Stimulated activated CD4-positive, alpha-beta T cell treated with anti-CD3 and anti-CD28 coated beads, Interleukin-2, amount 100 ng/mL, for 4 hours (primary cell): ENCODE measurements at regions not wholly inside any gene's neighbourhood (a gene's known extent, or its start where the extent isn't known, plus 50 kb on each side); places are given as distances from the start of the nearest gene placed in this dataset.
"Not testable (repeated sequence)": the region's sequence is repeated elsewhere in the genome, so short reads cannot be mapped to it uniquely, and the experiment has no call there.

Experiments
- DNase-seq: peaks from one replicate; pipeline ENCODE4 v3.0.0-alpha.2; 2020; ENCODE audit warnings: low read depth

DNA sequence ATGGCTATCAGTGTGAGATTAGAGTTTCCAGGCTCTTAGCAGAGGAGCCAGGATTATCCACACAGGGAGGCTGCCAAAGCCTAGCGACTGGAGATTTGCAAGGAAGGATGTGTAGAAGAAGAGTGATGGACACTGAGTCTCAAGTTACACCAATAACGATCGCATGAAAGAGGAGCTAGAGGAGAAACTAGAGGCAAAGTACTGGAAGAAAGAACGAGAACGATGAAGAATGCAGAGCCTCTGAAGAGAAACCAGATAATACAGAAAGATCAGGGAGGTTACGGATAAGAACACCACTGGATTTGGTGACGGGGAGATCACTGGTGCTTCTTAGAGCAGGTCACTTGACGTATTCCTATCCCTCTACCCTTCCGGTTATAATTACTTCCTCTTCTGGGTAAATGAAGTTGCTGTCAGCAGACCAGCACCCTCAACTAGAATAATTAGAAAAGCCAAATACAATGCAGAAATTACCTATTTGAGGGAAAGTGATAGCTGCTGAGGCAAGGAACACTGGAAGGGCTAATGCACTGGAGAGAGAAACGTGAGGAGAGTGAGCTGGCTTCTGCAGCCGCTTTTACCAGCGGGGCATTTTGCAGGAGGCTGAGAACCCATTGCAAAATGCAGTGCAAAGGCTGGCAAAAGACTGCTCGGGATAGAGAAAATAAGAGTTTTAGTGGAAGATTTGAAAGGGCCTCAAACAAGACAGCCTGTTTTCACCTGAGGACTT, 93.1 kb upstream of the HIF1A start:
- DNase-seq = no peak

DNA sequence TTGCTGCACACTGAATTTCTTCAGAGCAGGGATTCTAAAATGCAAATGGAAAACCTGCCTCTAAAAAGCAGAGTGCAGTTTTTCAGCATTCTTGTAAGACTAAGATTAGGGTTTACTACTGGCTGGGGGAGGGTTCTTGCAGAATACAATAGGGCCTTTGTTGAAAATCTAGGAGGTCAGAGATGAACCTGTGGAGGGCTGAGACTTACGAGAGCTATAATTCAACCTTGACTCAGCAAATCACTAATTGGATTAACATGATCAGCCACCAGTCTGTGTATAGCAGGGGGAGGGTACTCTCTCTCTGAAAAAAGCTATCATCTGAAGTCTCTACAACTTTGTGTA, 92.6 kb upstream of the HIF1A start:
- DNase-seq = no peak

DNA sequence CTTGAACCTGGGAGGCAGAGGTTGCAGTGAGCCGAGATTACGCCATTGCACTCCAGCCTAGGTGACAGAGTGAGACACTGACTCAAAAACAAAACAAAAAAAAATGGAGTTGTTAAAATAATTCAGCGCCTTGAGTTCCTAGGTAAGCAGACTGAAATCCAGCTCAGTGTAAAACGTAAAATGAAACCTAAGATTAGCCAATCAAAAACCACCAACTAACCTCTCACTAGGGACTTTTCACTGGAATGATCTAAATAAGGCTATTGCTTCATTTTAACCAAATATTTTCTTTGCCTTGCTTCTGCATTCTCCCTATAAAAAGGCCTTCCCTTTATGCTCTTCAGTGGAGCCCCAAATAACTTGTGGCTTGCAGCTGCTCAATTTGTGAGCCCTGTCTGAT, 91.6 kb upstream of the HIF1A start:
- no peak for DNase-seq

DNA sequence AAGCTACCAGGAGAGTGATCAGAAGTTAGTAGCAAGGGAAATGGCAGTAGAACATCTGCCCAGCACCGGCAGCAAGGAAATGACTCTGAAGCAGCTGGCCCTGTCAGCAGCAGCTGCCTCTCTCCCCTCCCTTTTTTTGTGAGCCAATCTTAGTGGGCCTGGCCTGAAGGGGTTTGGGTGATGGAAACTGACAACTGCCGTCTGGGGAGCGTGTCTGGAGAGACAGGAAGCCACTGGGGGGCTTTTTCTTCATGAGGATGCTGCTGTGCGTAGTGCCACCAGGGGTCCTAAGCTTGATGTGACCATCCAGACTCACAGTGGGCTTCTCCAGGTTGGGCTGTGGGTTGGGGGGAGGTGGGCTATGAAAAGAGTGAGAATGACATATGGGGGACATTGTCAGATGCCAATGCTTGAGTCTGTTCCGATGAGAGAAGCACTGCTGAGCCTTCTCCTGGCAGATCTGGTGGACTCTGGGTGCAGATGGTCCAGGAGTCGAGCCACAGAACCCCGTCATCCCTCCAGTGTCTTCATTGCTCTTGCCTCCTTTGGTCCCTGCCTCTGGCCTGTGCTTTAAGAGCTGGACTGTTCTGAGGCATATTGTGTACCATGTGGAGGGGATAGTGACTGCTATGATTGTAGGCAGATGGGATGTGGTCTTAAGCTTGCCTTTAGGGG, 87.6 kb upstream of the HIF1A start:
- DNase-seq = no peak

DNA sequence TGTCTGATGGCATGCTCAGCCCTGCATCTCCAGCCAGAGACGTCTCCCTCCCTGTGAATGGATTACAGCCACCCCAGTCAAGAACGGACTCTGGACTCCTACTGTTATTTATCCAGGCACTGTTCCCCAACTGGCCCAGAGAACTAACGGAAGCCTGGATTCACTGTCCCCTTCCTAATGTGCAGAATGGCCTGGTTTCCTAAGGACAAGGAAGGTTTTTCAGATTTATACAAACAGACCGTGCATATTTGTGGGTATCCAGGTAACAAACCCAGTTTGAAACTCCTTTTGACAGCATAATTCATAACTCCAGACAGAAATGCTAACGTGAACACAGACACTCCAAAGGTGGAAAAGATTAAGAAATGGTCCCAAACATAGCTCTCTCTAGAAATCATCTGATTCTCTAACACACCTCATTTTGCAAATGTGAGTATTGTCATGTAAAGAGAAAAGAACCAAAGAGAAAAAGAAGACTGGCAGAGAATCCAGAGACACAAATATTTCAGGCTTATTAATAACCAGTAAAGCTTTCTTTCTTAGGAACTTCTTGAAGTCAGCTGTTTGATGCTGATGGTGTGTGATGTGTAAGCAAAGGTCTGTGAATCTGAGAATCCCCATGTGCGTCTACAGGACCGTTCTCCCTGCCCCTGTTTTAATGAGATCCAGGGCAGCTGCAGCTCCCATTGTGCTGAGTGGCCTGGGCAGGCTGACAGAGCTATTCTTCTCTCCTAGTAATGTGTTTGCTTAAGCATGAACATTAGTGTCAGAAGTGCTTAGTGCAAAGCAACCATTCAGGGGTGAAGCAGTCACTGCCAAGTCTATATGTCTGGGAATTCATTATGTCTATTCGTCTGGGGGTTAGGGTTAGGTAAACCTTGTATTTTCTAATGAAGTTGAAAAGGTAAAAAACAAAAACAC, 86.8 kb upstream of the HIF1A start:
- DNase-seq = no peak

DNA sequence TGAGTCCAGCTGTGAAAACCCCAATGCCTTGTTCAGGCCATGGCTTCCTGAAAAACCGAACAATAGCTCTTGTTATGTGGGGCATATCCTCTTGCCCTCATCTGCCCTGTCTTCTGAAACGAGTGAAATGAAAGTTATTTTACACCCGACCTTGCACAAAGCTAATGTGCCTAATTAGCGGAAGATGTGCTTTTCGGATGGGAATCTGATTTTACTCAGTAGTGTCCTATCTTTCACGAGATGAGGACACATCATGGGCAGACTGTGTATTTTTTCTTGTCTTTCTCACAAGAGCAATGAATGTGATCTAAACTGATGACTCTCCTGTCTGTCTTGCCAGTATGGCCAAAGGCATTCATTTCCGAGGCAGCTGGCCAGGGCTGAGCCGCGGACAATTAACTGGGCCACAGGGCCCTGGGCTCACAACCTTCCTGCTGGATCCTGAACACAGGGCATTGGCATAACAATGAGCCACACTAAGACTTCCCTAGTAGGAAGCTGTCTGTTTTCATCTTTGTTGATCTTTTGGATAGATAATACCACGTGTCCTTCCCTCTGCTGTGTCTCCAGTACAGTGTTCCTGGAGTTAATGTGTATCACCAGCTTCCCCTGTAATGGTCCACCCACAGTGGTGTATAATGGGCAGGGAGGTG, 86.0 kb upstream of the HIF1A start:
- DNase-seq = no peak

DNA sequence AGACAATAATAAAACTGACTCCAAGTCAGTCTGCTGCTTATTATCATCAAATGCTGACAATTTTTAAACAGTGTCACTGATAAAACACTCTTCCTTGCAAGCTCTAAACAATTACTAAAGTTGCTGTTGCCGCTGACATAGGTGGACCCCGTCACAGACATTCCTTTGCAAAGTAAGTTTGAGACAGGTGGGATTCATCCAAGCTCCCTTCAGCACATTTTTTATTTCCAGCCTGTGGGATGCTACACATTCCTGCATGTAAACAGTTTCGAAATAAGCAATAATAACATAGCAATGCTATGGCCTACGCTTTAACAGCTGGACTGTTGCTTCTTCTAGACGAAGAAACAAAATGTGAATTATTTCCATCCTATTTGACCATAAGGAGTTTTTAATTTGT, 85.4 kb upstream of the HIF1A start:
- no peak for DNase-seq

DNA sequence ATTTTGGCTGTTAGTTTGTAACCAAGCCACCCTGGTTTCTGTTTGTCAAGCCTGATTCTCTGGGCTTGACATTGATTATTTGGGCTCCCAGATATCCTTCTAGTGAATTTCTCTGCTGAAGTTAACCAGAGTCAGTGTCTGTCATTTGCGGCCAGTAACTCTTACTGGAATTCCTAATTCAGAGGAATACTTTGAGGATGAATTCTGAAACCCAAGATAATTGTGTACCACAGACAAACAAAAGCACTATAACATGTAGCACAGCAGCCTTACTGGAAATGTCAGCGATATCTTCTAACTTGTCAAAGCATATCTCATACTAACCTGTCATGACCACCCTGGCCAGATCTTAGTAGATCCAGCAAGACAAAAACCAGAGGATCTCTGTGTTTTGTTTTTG, 84.4 kb upstream of the HIF1A start:
- DNase-seq = no peak

DNA sequence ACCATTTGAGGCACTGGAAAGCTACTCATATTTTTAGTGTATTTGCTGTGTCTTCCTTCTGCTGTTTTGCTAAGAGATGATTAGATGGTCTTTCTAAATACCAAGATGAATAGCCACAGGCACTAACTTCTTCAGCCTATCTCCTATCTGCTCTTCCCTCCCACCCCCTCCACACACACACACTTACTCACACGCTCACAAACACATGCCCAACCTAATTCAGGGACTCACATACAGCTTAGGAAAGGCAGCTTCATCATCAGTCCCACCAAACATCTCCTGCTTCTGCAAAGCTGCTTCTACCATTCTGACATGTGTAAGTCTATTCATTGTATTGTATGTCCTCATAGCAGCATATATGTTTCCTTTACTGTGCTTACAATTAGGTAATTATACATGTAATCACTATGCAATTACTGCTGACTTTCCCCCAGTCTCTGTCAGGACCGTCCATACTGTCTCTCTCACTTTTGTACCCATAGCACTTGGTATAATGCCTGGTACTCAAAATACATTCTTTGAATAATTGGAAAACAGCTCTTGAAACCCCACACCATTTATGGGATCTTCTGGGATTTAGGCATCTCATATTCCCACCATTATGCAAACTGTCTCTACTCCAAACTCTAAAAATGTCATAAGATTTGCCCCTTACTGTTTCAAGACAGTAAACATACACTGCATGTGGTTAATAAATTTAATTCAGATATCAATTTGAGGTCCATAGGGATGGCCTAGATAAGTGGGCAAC, 83.3 kb upstream of the HIF1A start:
- no peak for DNase-seq

DNA sequence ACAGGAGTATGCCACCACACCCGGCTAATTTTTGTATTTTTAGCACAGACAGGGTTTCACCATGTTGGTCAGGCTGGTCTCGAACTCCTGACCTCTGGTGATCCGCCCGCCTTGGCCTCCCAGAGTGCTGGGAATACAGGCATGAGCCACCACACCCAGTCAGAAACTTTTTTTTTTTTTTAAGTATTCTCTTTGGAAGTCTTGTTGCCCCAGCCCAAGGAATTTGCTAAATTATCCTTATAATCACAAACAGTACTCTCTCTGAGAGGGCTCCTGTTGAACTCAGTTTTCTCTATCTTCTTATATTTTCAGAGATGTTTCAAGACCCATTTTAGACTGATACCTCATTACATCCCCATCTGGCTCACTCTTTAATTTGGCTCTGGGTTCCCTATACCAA, 82.3 kb upstream of the HIF1A start:
- DNase-seq = not testable (repeated sequence)

DNA sequence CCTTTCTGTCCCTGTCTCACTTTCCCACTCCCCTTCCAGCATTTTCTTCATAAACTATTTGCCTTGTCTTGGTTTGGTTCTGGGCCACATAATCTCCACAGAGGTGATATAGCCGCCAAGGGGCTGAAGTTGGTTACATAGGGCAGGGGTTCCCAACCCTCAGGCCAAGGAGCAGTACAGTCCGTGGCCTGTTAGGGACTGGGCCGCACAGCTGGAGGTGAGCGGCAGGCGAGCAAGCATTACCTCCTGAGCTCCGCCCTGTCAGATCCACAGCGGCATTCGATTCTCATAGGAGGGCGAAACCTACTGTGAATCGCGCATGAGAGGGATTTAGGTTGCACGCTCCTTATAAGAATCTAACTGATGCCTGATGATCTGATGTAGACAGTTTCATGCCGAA, 80.6 kb upstream of the HIF1A start:
- no peak for DNase-seq

DNA sequence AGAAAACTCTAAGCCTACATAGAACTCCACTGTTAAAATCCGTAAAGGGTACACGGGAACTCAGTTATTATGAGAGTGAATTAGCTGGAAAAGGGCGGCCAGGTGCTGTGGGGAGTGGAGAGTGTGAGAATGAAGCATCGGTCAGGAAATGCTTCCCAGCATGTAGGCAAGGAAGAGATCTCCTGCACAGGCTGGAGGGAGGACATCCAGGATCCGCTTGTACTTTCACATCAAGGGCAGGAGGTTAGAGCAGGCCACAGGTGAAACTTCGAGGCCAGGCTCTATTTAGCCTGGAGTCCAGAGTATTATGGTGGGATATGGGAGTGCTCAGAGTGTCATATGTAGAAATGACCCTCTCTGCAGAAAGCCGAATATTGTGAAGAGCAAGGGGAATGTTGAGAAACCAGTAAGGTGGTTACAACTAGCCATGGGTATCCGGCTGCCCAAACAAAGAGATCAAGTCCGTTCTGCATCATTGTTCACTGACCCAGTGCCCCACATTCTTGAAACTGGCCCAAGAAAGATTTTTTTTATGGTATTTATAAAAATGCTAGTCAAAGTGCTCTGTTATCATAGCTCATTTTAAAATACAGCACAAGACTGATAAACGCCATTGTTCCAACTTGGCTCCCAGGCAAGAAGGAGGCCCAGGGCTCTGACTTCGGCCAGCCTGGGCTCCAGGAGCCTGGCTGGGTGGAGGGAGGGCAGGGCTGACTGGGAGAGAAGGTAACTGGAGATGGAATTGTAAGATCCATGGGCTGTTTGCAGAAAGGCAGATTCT, 79.4 kb upstream of the HIF1A start:
- DNase-seq = no peak

DNA sequence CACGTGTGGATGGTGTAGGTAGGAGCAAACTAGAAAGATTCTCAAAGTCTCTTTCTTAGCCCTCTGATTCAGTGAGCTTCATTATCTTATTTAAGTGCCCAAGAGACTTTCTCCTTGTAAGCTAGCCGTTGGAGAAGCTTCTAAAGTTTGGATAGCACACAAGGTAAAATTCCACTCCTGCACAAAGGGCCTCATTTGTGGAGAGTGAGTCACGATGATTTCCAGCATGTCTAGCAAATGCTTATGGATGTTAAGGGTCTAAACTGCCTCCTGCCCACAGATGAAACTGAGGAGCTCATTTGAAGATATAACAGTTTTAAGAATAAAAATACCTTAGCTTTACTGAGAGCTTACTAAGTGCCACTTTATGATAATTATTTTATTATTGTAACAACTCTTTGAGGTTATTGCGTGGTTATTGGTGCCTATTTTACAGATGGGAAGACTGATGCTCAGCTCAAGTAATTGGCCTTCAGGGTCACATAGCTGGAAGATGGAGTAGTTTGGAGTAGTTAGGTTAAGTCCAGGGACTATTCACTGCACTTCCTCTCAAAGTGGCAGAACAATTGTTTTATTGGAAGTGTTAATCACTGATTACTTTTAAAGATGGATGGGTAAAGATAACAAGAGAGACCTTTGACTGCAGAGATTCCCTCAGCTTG, 78.7 kb upstream of the HIF1A start:
- no peak for DNase-seq

DNA sequence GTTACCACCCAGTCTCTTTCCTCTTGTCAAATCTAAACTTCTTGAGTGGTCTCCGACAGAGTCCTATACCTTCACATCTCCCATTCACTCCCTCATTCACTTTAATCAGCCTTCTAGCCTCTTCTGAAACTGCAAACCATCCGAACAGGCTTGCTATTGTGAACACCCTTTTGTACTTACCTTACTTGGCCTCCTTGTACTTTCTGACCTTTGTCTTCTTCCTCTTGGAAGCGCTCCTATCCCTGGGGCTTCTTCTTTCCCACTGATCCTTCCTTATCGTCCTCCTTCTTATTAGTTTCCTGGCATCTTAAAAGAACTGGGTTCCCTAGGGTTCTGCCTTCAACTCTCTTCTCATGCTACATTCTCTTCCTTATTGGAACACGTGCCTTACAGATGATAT, 76.9 kb upstream of the HIF1A start:
- DNase-seq = no peak

DNA sequence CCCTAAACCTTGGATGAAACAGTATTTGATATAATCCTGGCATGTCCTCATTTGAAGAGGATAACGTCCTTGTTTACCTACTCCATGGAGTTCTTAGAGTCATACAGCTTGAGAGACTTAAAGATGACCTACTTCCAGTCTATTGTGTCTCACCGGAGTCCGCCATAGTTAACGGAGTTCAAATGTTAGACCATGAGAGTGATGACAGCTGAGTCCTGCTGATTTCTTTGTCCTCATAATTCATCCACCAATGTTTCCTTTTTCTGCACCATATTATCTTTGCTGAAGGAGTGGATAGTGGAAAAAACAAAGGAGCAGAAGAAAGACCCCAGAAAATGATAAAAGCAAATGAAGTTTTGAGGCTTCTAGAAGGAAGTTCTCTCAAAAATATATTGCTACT, 75.8 kb upstream of the HIF1A start:
- DNase-seq = no peak

DNA sequence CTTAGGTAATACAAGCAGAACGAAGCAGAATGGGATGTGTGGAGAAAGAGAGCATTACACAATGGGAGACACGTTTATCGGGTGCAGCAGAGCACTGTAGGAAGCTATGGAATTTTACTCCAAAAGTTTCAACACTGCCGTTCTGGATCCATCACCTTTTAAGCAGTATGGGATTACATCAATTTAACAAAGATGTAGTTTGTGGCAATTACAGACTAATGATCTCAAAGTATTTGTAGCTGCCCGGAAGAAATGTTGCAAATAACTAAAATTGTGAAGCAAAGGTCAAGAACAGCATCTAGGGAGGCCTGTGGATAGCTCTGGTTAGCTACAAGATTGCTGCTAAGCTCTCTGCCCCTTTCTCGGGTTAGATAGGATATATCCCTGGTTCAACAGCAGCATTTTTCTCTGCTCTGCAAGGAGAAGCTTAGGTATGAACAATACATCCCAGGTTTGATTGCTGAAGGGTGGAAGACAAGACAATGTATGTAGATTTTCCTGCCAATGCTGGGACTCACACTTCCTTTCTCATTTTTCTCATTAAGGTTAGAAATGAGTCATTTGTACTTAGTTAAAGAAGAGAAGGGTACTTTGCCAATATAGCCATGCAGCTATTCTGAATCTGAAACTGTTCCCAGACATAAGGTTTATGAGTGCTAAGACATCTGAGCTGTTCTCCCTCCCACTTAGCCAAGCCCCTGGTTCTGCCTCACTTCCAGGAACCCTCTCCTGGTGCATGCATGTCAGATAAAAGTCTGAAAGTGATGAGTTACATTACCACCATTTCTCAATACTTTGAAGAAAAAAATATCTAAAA, 75.0 kb upstream of the HIF1A start:
- peak; percentile 29 for DNase-seq

DNA sequence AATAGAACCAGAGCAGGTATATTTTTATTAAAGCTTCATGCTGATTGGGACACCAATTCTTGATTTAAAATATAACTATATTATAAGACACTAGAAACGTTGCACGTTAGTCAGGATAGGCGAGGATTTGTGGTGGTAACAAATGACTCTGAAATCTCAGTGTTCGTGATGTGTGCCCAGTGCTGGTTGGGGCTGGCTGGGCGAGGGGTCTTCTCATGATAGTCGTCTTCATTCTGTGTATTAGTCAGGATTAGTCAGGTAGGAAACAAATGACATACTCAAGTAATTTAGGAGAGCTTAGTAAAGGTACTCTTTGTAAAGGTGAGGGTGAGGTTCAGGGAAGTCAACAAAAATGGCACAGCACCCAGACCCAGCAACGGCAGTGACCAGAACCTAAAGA, 73.9 kb upstream of the HIF1A start:
- no peak for DNase-seq

DNA sequence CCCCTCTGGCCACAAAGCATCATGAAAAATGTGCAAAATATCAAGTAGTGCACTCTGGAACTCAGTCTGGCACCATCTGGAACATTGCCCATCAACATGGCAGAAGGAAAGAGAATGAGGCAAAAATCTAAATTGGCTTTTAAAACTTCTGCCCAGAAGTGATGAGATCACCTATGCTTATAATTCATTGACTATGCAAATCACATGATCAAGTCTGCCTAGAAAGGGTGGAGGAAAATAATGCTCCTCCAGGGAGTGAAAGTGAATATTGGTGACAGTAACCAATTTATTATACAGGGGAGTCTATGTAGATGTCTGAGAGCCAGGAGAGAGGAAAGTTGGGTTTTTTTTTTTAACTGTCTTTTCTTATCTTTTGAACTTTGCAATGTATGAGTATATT, 73.3 kb upstream of the HIF1A start:
- no peak for DNase-seq

DNA sequence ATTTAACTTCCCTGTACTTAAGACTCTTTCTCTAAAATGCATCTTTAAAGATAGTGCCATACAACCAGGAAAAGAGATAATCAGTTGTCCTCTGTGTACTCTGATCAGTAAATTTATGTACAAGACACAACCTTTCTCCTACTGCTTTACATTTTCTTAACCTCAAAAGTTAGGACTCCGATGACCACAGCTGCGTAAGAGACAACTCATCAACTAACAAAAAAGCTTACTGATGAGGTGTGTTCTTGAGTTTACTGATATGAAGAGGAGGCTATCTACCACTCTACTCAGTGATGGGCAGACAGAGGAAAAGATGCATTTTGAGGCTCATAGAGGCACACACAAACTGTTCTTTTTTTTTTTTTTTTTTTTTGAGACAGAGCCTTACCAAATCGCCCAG, 71.4 kb upstream of the HIF1A start:
- no peak for DNase-seq

DNA sequence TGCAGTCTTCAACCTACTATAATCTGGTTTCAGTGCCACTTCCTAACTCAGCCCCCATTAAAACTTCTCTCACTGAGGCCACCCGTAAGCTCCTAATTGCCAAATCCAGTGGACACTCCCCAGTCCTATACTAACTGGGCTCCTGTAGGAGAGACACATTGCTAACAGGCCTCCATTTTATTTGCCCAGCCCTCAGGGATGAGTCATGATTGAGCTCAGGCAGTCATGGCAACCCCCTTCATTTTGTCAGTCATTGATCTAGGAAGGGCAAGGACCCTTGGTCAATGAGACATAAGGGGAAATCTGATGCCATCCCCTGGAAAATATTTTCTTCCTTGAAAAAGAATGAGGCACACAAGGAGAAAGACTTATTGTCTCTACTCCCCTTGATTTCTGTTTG, 70.1 kb upstream of the HIF1A start:
- no peak for DNase-seq
